Pulmonary artery endothelial cell (primary cell): ENCODE measurements at regions not wholly inside any gene's neighbourhood (a gene's known extent, or its start where the extent isn't known, plus 50 kb on each side); places are given as distances from the start of the nearest gene placed in this dataset.

Source experiments
- DNase-seq: peaks from one replicate; pipeline ENCODE4 v3.0.0-alpha.2; 2011; ENCODE audit warnings: low read depth, low spot score

GRCh38 chr1:57517587-57518374, 93.9 kb upstream of the DAB1 start:
- no peak for DNase-seq

GRCh38 chr1:57512386-57512785, 88.5 kb upstream of the DAB1 start:
- no peak for DNase-seq

GRCh38 chr1:57506941-57507340, 83.1 kb upstream of the DAB1 start:
- no peak for DNase-seq

GRCh38 chr1:57503337-57503736, 79.5 kb upstream of the DAB1 start:
- DNase-seq = no peak

- no peak for DNase-seq
Observed at GRCh38 chr1:57500136-57500830, 76.4 kb upstream of the DAB1 start.

GRCh38 chr1:57494530-57495079, 70.7 kb upstream of the DAB1 start:
- no peak for DNase-seq

GRCh38 chr1:57492586-57493226, 68.8 kb upstream of the DAB1 start:
- DNase-seq = no peak

GRCh38 chr1:57489358-57490036, 65.6 kb upstream of the DAB1 start:
- DNase-seq = no peak

GRCh38 chr1:57485643-57486042, 61.8 kb upstream of the DAB1 start:
- DNase-seq = no peak

- no peak for DNase-seq
Observed at GRCh38 chr1:57483954-57484353, 60.1 kb upstream of the DAB1 start.

GRCh38 chr1:57479471-57479870, 55.6 kb upstream of the DAB1 start:
- no peak for DNase-seq

GRCh38 chr1:57475366-57475765, 51.5 kb upstream of the DAB1 start:
- DNase-seq = no peak

GRCh38 chr1:57474137-57474750, 50.4 kb upstream of the DAB1 start:
- no peak for DNase-seq
